BJ (cell line): ENCODE measurements at regions not wholly inside any gene's neighbourhood (a gene's known extent, or its start where the extent isn't known, plus 50 kb on each side); places are given as distances from the start of the nearest gene placed in this dataset.

Experiments used
- CTCF ChIA-PET: fragments of 350-600 bp; formaldehyde crosslinking; extraction: SDS; loops from one replicate; lab custom pipeline; 2021; ENCODE audit warnings: antibody characterized with exemption, inconsistent platforms; lab: Yijun Ruan, JAX
- POLR2A ChIA-PET: fragments of 300-600 bp; sonication (Branson Sonifier 250); formaldehyde crosslinking; extraction: SDS; loops from one replicate; lab custom pipeline; 2021; ENCODE audit warnings: antibody characterized with exemption; lab: Charles Lee
- DNase-seq: peaks from one replicate; pipeline ENCODE4 v3.0.0-alpha.2; 2011; ENCODE audit warnings: low read depth
- H3K27me3 ChIP-seq: 2 replicates; pipeline ENCODE4 v1.6.0; 2011; ENCODE audit warnings: low read length; ENCODE audit not compliant: control insufficient read depth, insufficient read depth
- H3K36me3 ChIP-seq: 2 replicates; pipeline ENCODE4 v1.5.1; 2011; ENCODE audit warnings: low read length; ENCODE audit not compliant: control insufficient read depth, insufficient read depth
- H3K4me3 ChIP-seq: 2 replicates; pipeline ENCODE4 v1.5.1; 2011; ENCODE audit warnings: low read depth, mild to moderate bottlenecking, control low read depth, low read length
- TF ChIP-seq, protein P1 (sequence below): IDR thresholded peaks from 2 replicates; pipeline ENCODE4 v1.5.1; 2011; ENCODE audit warnings: low read depth, mild to moderate bottlenecking, control low read depth, inconsistent platforms, low read length, moderate library complexity; ENCODE audit not compliant: insufficient read depth

GRCh38 chr10:129031844-129032150, 435.2 kb upstream of the MGMT start:
- DNase-seq = no peak
- POLR2A ChIA-PET = no interaction called here
- H3K4me3 ChIP-seq = no peak overlapping the region
- no peaks in the 10 kb centered on the region for H3K36me3 ChIP-seq
- TF ChIP-seq, protein P1, sequence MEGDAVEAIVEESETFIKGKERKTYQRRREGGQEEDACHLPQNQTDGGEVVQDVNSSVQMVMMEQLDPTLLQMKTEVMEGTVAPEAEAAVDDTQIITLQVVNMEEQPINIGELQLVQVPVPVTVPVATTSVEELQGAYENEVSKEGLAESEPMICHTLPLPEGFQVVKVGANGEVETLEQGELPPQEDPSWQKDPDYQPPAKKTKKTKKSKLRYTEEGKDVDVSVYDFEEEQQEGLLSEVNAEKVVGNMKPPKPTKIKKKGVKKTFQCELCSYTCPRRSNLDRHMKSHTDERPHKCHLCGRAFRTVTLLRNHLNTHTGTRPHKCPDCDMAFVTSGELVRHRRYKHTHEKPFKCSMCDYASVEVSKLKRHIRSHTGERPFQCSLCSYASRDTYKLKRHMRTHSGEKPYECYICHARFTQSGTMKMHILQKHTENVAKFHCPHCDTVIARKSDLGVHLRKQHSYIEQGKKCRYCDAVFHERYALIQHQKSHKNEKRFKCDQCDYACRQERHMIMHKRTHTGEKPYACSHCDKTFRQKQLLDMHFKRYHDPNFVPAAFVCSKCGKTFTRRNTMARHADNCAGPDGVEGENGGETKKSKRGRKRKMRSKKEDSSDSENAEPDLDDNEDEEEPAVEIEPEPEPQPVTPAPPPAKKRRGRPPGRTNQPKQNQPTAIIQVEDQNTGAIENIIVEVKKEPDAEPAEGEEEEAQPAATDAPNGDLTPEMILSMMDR = no peak
- no peaks in the 10 kb centered on the region for H3K27me3 ChIP-seq
- CTCF ChIA-PET = interaction anchor here (1.3 kb wide), 1 partner anchor 931 kb away, joined by 3 read pairs; no protein-coding TSS in a partner anchor

GRCh38 chr10:129032372-129033313, 434.4 kb upstream of the MGMT start:
- DNase-seq = no peak
- H3K36me3 ChIP-seq = no peaks in the 10 kb centered on the region
- CTCF ChIA-PET = interaction anchor here (0.8 kb wide), 1 partner anchor 10 kb away, joined by 3 read pairs; no protein-coding TSS in a partner anchor
- no peaks in the 10 kb centered on the region for H3K27me3 ChIP-seq
- H3K4me3 ChIP-seq = no peak overlapping the region
- TF ChIP-seq, protein P1 = no peak
- POLR2A ChIA-PET = no interaction called here

DNA sequence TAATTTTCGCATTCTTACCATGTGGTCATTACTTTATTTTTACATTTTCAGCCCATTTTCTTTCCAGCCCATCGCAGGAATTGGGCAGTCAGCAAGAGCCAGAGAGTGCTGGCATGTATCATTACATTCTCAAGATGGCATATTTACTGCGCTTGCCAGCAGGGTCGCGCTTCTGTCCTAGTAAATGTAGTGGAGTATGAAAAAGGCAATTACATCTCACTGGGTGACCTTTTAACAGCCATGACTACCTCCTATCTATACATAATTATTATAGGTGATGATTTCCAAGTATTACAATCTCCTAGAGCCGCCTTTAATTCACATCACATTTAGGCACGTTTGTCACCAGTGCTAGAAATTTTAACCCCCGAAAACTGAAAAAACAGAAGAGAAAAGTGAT, 433.7 kb upstream of the MGMT start:
- no peaks in the 10 kb centered on the region for H3K27me3 ChIP-seq

GRCh38 chr10:129033790-129034272, 433.2 kb upstream of the MGMT start:
- ChIA-PET CTCF (interaction anchor here (0.8 kb wide), 1 partner anchor 9 kb away, joined by 3 read pairs; no protein-coding TSS in a partner anchor), POLR2A (no interaction called here)
- no peak for DNase-seq
- Histone ChIP-seq H3K36me3 (no peaks in the 10 kb centered on the region), H3K27me3 (no peaks in the 10 kb centered on the region), H3K4me3 (no peak overlapping the region)
- TF ChIP-seq, protein P1 = no peak

More for the DNA sequence above, 433.7 kb upstream of the MGMT start:
- ChIA-PET CTCF (interaction anchor here (0.8 kb wide), 1 partner anchor 10 kb away, joined by 3 read pairs; no protein-coding TSS in a partner anchor), POLR2A (no interaction called here)
- TF ChIP-seq, protein P1 = no peak
- H3K36me3 ChIP-seq = no peaks in the 10 kb centered on the region
- DNase-seq = no peak
- H3K4me3 ChIP-seq = no peak overlapping the region

DNA sequence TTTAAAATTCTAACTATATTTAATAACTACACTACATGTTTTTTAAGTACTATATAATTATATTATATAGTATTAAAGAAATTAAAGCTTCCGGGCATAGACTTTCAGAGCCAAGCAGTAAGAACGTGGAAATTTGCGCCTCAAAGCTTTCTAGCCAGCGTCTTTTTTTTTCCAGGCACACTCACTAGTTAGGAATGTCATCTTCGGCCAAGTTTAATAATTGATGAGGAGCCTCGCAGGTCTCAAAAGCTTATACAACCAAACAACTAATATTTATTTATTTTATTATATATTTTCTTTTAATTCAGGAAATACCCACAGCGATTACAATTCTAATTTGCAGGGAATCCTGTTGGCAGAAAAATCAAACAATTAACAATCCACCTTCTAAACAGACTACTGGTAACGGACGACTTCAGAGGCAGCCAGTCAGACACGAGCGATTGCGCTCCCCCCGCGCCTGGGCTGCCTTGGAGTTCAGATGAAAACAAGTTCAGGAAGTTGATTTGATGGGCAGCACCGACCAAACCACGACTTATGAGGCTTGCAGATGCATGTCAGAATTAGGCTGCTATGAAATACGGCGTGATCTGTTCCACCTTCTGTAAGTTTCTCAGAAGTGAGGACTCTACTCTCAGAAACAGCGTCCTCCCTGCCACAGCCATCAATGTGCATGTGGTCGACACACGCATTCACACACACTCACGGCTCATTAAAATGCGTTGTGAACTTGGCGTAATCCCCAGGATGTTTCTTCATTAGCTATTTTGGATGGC, 431.8 kb upstream of the MGMT start:
- ChIA-PET CTCF (no interaction called here), POLR2A (no interaction called here)
- Histone ChIP-seq H3K27me3 (no peaks in the 10 kb centered on the region), H3K36me3 (no peaks in the 10 kb centered on the region), H3K4me3 (no peak overlapping the region)
- no peak for DNase-seq
- TF ChIP-seq, protein P1 = no peak
